IMR-90 (cell line): ENCODE measurements at regions not wholly inside any gene's neighbourhood (a gene's known extent, or its start where the extent isn't known, plus 50 kb on each side); places are given as distances from the start of the nearest gene placed in this dataset.

ENCODE experiments used
- ATAC-seq: fragments of 200-7000 bp; cut with Tn5 transposase; 2 replicates; pipeline ENCODE4 v1.9.1; 2020; ENCODE audit warnings: low read depth, mild to moderate bottlenecking, moderate library complexity
- BruUV-seq: library from RNA; stranded (reverse); fragments of 400-500 nt; replicated peaks from 2 replicates; lab custom pipeline; 2021; lab: Mats Ljungman, UMichigan
- CTCF ChIA-PET: fragments of 300-600 bp; formaldehyde crosslinking; extraction: SDS; loops from one replicate; lab custom pipeline; 2021; ENCODE audit warnings: antibody characterized with exemption; lab: Yijun Ruan, JAX
- POLR2A ChIA-PET: fragments of 300-600 bp; sonication (Branson Sonifier 250); formaldehyde crosslinking; loops from one replicate; lab custom pipeline; 2022; ENCODE audit warnings: antibody characterized with exemption; ENCODE audit not compliant: unreplicated experiment; lab: Charles Lee
- DNase-seq: peaks from one replicate; pipeline ENCODE4 v3.0.0; 2013
- H2AFZ ChIP-seq: replicated peaks from 2 replicates; pipeline ENCODE3; 2013; ENCODE audit warnings: low read length, mild to moderate bottlenecking; ENCODE audit not compliant: poor library complexity
- H2AK5ac ChIP-seq: 2 replicates; pipeline ENCODE4 v1.6.1; 2013; ENCODE audit warnings: low read depth, low read length, inconsistent platforms
- H2AK9ac ChIP-seq: replicated peaks from 2 replicates; pipeline ENCODE3; 2013; ENCODE audit warnings: mild to moderate bottlenecking, low read depth, low read length, moderate library complexity; ENCODE audit not compliant: poor library complexity
- H2BK120ac ChIP-seq: 2 replicates; pipeline ENCODE4 v1.6.1; 2013; ENCODE audit warnings: low read depth, low read length, inconsistent platforms
- H2BK15ac ChIP-seq: 3 replicates; pipeline ENCODE4 v1.6.1; 2013; ENCODE audit warnings: low read depth, low read length, inconsistent platforms
- H2BK20ac ChIP-seq: 2 replicates; pipeline ENCODE4 v1.6.1; 2013; ENCODE audit warnings: low read depth, mild to moderate bottlenecking, inconsistent platforms, low read length, moderate library complexity
- H2BK5ac ChIP-seq: 2 replicates; pipeline ENCODE4 v1.6.1; 2013; ENCODE audit warnings: mild to moderate bottlenecking, low read depth, low read length, inconsistent platforms; ENCODE audit not compliant: poor library complexity, severe bottlenecking
- H3K14ac ChIP-seq: replicated peaks from 2 replicates; pipeline ENCODE4 v1.6.1; 2013; ENCODE audit warnings: low read depth, low read length, inconsistent platforms
- H3K18ac ChIP-seq: 2 replicates; pipeline ENCODE4 v1.6.1; 2013; ENCODE audit warnings: low read depth, low read length, control low read depth
- H3K23ac ChIP-seq: 2 replicates; pipeline ENCODE4 v1.6.1; 2013; ENCODE audit warnings: low read depth, low read length, inconsistent platforms
- H3K27ac ChIP-seq: 2 replicates; pipeline ENCODE4 v1.5.1; 2013; ENCODE audit warnings: mild to moderate bottlenecking, control low read depth, low read length; ENCODE audit not compliant: insufficient read depth
- H3K27me3 ChIP-seq: 2 replicates; pipeline ENCODE4 v1.6.1; 2013; ENCODE audit warnings: low read length; ENCODE audit not compliant: control insufficient read depth, insufficient read depth
- H3K36me3 ChIP-seq: 2 replicates; pipeline ENCODE4 v1.6.1; 2013; ENCODE audit warnings: low read length, mixed read lengths; ENCODE audit not compliant: control insufficient read depth, insufficient read depth
- H3K4ac ChIP-seq: 2 replicates; pipeline ENCODE4 v1.6.1; 2013; ENCODE audit warnings: low read depth, low read length, inconsistent platforms
- H3K4me1 ChIP-seq: 2 replicates; pipeline ENCODE4 v1.6.1; 2013; ENCODE audit warnings: low read length, mixed read lengths; ENCODE audit not compliant: control insufficient read depth, insufficient read depth
- H3K4me2 ChIP-seq: 2 replicates; pipeline ENCODE4 v1.6.1; 2013; ENCODE audit warnings: low read depth, mild to moderate bottlenecking, control low read depth, low read length, moderate library complexity
- H3K4me3 ChIP-seq: 2 replicates; pipeline ENCODE4 v1.5.1; 2013; ENCODE audit warnings: low read depth, mild to moderate bottlenecking, control low read depth, low read length, moderate library complexity; ENCODE audit not compliant: insufficient read depth
- H3K56ac ChIP-seq: 2 replicates; pipeline ENCODE4 v1.6.1; 2013; ENCODE audit warnings: low read length, inconsistent platforms; ENCODE audit not compliant: insufficient read depth; ENCODE audit errors: extremely low read depth
- H3K79me1 ChIP-seq, 2 experiments: 2 replicates each; pipeline ENCODE4 v1.6.1; 2013; ENCODE audit warnings: low read length in 2 of 2, inconsistent platforms in 1 of 2, low read depth in 1 of 2
- H3K9ac ChIP-seq: 2 replicates; pipeline ENCODE4 v1.6.1; 2013; ENCODE audit warnings: low read depth, low read length, control low read depth
- H3K9me1 ChIP-seq: 2 replicates; pipeline ENCODE4 v1.6.1; 2013; ENCODE audit warnings: low read length, inconsistent platforms; ENCODE audit not compliant: insufficient read depth
- H3K9me3 ChIP-seq: 2 replicates; pipeline ENCODE4 v1.6.1; 2013; ENCODE audit warnings: low read length; ENCODE audit not compliant: control insufficient read depth, insufficient read depth
- H4K20me1 ChIP-seq: 2 replicates; pipeline ENCODE4 v1.6.1; 2013; ENCODE audit warnings: low read length, inconsistent platforms; ENCODE audit not compliant: insufficient read depth
- H4K5ac ChIP-seq: 2 replicates; pipeline ENCODE4 v1.6.1; 2013; ENCODE audit warnings: mild to moderate bottlenecking, low read depth, low read length, control low read depth
- H4K8ac ChIP-seq, 2 experiments: 2 replicates each; pipeline ENCODE4 v1.6.1; 2013; ENCODE audit warnings: low read depth in 2 of 2, low read length in 2 of 2, control low read depth in 1 of 2, inconsistent platforms in 1 of 2
- H4K91ac ChIP-seq: 2 replicates; pipeline ENCODE4 v1.6.1; 2013; ENCODE audit warnings: low read depth, low read length, inconsistent platforms; ENCODE audit not compliant: insufficient read depth
- BHLHE40 ChIP-seq: fragments of 150-350 bp; IDR thresholded peaks from 2 replicates; pipeline ENCODE4 v1.6.1; 2016; ENCODE audit warnings: mild to moderate bottlenecking, low read depth, low read length
- CEBPB ChIP-seq: IDR thresholded peaks from 2 replicates; pipeline ENCODE4 v1.6.1; 2012; ENCODE audit warnings: low read depth, low read length, improper control_type of control experiment
- ELK1 ChIP-seq: fragments of 150-350 bp; IDR thresholded peaks from 2 replicates; pipeline ENCODE4 v1.6.1; 2016; ENCODE audit warnings: low read depth, mild to moderate bottlenecking, low read length, moderate library complexity, borderline replicate concordance
- FOS ChIP-seq: fragments of 150-350 bp; IDR thresholded peaks from 2 replicates; pipeline ENCODE4 v1.6.1; 2016; ENCODE audit warnings: low read depth, low read length
- MAFK ChIP-seq: IDR thresholded peaks from 2 replicates; pipeline ENCODE4 v1.6.1; 2012; ENCODE audit warnings: low read depth, low read length, improper control_type of control experiment
- MXI1 ChIP-seq: IDR thresholded peaks from 2 replicates; pipeline ENCODE4 v1.6.1; 2012; ENCODE audit warnings: low read depth, mild to moderate bottlenecking, low read length, moderate library complexity, borderline replicate concordance
- NFE2L2 ChIP-seq: fragments of 150-350 bp; IDR thresholded peaks from 2 replicates; pipeline ENCODE4 v1.6.1; 2016; ENCODE audit warnings: low read depth, mild to moderate bottlenecking, low read length
- POLR2A ChIP-seq: IDR thresholded peaks from 2 replicates; pipeline ENCODE4 v1.6.1; 2012; ENCODE audit warnings: mild to moderate bottlenecking, low read depth, low read length
- RAD21 ChIP-seq: IDR thresholded peaks from 2 replicates; pipeline ENCODE4 v1.6.1; 2012; ENCODE audit warnings: low read length, improper control_type of control experiment
- RFX5 ChIP-seq: IDR thresholded peaks from 2 replicates; pipeline ENCODE4 v1.8.0; 2012; ENCODE audit warnings: low read depth, mild to moderate bottlenecking, low read length, moderate library complexity
- USF2 ChIP-seq: fragments of 150-350 bp; IDR thresholded peaks from 2 replicates; pipeline ENCODE4 v1.6.1; 2017; ENCODE audit warnings: mild to moderate bottlenecking, antibody characterized with exemption, low read length, low read depth
- WGBS, 2 experiments: methylation state at CpG; one replicate each; pipeline versions ENCODE4 v1.1.5 to v1.1.7; 2013; ENCODE audit warnings: missing lambda C conversion rate in 2 of 2; ENCODE audit not compliant: insufficient read length in 1 of 2; ENCODE audit errors: extremely low coverage in 2 of 2; 5-methylcytosine and 5-hydroxymethylcytosine counted together
- dilution Hi-C: fragments of 300-500 bp; cut with HindIII; formaldehyde crosslinking; loops from one replicate; pipeline ENCODE4 v1.14.3; 2018; ENCODE audit warnings: low sequenced_read_pairs; ENCODE audit not compliant: unreplicated experiment
- in situ Hi-C: fragments of 300-500 bp; cut with MboI; formaldehyde crosslinking; loops from 3 replicates; pipeline ENCODE4 v1.14.3; 2019; ENCODE audit warnings: low sequenced_read_pairs, inconsistent platforms, mixed read lengths
- intact Hi-C: fragments of 100-400 bp; cut with micrococcal nuclease; formaldehyde crosslinking; loops from 2 replicates; pipeline ENCODE4 v1.10.0; 2022

GRCh38 chr2:7517088-7517487, 599.9 kb downstream of the RNF144A start:
- TF ChIP-seq NFE2L2, result no peak
- TF ChIP-seq POLR2A, result no peak
- TF ChIP-seq RFX5, result no peak
- TF ChIP-seq USF2, result no peak
- TF ChIP-seq BHLHE40, result no peak
- TF ChIP-seq CEBPB, result no peak
- TF ChIP-seq FOS, result no peak
- TF ChIP-seq ELK1, result no peak
- TF ChIP-seq RAD21, result no peak
- TF ChIP-seq MAFK, result no peak
- TF ChIP-seq MXI1, result no peak
- H3K27ac ChIP-seq, result no peak overlapping the region
- no TSS peak for BruUV-seq
- dilution Hi-C loops (no loop called here), in situ Hi-C loops (no loop called here), intact Hi-C loops (no loop called here)
- H3K4ac ChIP-seq, result no peak overlapping the region
- no peaks in the 10 kb centered on the region for H4K20me1 ChIP-seq
- H3K18ac ChIP-seq, result no peak overlapping the region
- no CpG with 5 or more reads among the region's 6 CpGs for WGBS, 2 experiments
- H2BK20ac ChIP-seq, result no peak overlapping the region
- H3K14ac ChIP-seq, result no peak overlapping the region
- no peaks in the 10 kb centered on the region for H3K9me1 ChIP-seq
- no peaks in the 10 kb centered on the region for H3K79me1 ChIP-seq
- H2BK120ac ChIP-seq, result no peak overlapping the region
- H2AK5ac ChIP-seq, result no peak overlapping the region
- H3K23ac ChIP-seq, result no peak overlapping the region
- H3K4me3 ChIP-seq, result no peak overlapping the region
- H3K4me1 ChIP-seq, result no peaks in the 10 kb centered on the region
- no peaks in the 10 kb centered on the region for H3K36me3 ChIP-seq
- H4K8ac ChIP-seq, result no peak overlapping the region
- H4K5ac ChIP-seq, result no peak overlapping the region
- H3K9me3 ChIP-seq, result peaks cover 2% of the 10 kb centered on the region; the same call in 1 of the 2 replicates
- H4K91ac ChIP-seq, result no peak overlapping the region
- H3K4me2 ChIP-seq, result no peak overlapping the region
- no peak for DNase-seq
- H2AFZ ChIP-seq, result no peak overlapping the region
- no peak for ATAC-seq
- no peak overlapping the region for H3K9ac ChIP-seq
- H3K27me3 ChIP-seq, result no peaks in the 10 kb centered on the region
- ChIA-PET CTCF (no interaction called here), POLR2A (no interaction called here)
- H2AK9ac ChIP-seq, result no peak overlapping the region
- H2BK5ac ChIP-seq, result no peak overlapping the region
- H2BK15ac ChIP-seq, result no peak overlapping the region
- H3K56ac ChIP-seq, result no peak overlapping the region
